Activated CD4-positive, alpha-beta T cell treated with anti-CD3 and anti-CD28 coated beads, Interleukin-2, amount 10 ng/mL, durations not matched to agents 7 days and 5 days (primary cell): ENCODE measurements at regions not wholly inside any gene's neighbourhood (a gene's known extent, or its start where the extent isn't known, plus 50 kb on each side); places are given as distances from the start of the nearest gene placed in this dataset.

Experiments used
- CTCF ChIA-PET: fragments of 350-600 bp; sonication (Branson Sonifier 250); formaldehyde crosslinking; loops from one replicate; lab custom pipeline; 2021; ENCODE audit warnings: antibody characterized with exemption; lab: Charles Lee
- POLR2A ChIA-PET: fragments of 350-600 bp; sonication (Branson Sonifier 250); formaldehyde crosslinking; loops from one replicate; lab custom pipeline; 2021; ENCODE audit warnings: antibody characterized with exemption; lab: Charles Lee
- DNase-seq: peaks from one replicate; pipeline ENCODE4 v3.0.0-alpha.2; 2020
- H3K27ac Mint-ChIP-seq: one replicate; pipeline ENCODE4 v1.8.0; 2021; ENCODE audit warnings: mild to moderate bottlenecking, moderate library complexity, mixed read lengths
- H3K27me3 Mint-ChIP-seq: one replicate; pipeline ENCODE4 v1.8.0; 2021; ENCODE audit warnings: mixed read lengths
- H3K36me3 Mint-ChIP-seq: one replicate; pipeline ENCODE4 v1.8.0; 2021; ENCODE audit warnings: low read depth, mixed read lengths
- H3K4me1 Mint-ChIP-seq: one replicate; pipeline ENCODE4 v1.8.0; 2021; ENCODE audit warnings: mixed read lengths
- H3K4me3 Mint-ChIP-seq: one replicate; pipeline ENCODE4 v1.8.0; 2021; ENCODE audit warnings: mild to moderate bottlenecking, moderate library complexity, mixed read lengths
- H3K9me3 Mint-ChIP-seq: one replicate; pipeline ENCODE4 v1.8.0; 2021; ENCODE audit warnings: mixed read lengths

DNA sequence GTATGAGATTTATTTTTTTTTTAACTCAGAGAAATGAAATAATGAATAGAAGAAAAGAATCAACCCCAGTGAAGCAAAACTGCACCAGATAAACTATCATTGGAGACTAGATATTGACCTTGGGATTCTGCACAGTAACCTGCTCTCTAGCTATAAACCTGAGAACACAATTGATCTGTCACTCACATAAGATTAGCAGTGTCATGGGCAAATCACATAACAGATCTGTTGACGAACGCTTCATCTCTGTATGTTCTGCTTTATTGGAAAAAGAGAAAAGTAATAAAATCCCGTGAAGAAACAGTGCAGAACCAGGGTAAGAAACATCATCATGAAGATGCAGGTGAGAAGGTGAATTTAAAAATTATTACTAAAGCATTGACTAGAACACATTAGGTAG is 52.8 kb upstream of the RGS17 start:
- Mint-ChIP-seq H3K4me1 (no peaks in the 10 kb centered on the region), H3K36me3 (no peaks in the 10 kb centered on the region), H3K27ac (no peak overlapping the region), H3K4me3 (no peak overlapping the region), H3K27me3 (no peaks in the 10 kb centered on the region), H3K9me3 (no peaks in the 10 kb centered on the region)
- CTCF ChIA-PET, result no interaction called here
- POLR2A ChIA-PET, result no interaction called here
- no peak for DNase-seq
